ENCODE measurements at regions not wholly inside any gene's neighbourhood (a gene's known extent, or its start where the extent isn't known, plus 50 kb on each side); places are given as distances from the start of the nearest gene placed in this dataset.

DNA sequence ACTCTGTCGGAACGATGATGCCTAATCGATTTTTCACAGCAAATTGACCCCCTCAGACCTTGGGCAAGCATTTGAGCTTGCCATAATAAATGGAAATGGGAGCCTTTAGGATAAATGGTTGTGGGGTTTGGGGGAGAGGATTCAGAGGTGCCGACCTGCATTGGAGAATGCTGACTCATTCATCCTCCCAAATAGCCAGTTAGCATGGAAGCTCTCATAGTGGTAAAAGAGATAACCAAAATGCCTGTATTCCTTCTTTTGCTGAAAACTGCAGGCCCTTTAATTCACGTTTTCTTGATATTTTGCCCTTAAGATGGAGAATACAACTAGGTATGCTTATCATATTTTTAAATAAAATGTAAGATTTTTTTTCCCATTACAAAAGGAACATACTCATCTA lies 392.6 kb upstream of the DEPDC1 start:
- no peak overlapping the region for H3K4me3 ChIP-seq
- H3K9me3 ChIP-seq: no peaks in the 10 kb centered on the region
- no peaks in the 10 kb centered on the region for H3K36me3 ChIP-seq
- TF ChIP-seq EP300 (IDR thresholded peaks at IDR 0.05) (no peak), POLR2A (IDR thresholded peaks at IDR 0.05) (no peak), POLR2AphosphoS5 (IDR thresholded peaks at IDR 0.05) (no peak)
- TF ChIP-seq, protein P1, sequence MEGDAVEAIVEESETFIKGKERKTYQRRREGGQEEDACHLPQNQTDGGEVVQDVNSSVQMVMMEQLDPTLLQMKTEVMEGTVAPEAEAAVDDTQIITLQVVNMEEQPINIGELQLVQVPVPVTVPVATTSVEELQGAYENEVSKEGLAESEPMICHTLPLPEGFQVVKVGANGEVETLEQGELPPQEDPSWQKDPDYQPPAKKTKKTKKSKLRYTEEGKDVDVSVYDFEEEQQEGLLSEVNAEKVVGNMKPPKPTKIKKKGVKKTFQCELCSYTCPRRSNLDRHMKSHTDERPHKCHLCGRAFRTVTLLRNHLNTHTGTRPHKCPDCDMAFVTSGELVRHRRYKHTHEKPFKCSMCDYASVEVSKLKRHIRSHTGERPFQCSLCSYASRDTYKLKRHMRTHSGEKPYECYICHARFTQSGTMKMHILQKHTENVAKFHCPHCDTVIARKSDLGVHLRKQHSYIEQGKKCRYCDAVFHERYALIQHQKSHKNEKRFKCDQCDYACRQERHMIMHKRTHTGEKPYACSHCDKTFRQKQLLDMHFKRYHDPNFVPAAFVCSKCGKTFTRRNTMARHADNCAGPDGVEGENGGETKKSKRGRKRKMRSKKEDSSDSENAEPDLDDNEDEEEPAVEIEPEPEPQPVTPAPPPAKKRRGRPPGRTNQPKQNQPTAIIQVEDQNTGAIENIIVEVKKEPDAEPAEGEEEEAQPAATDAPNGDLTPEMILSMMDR (IDR thresholded peaks at IDR 0.05): no peak
- no peak overlapping the region for H3K27ac ChIP-seq
- no peaks in the 10 kb centered on the region for H3K4me1 ChIP-seq
- H3K27me3 ChIP-seq: no peaks in the 10 kb centered on the region
- no peak for ATAC-seq (ENCODE audit: low FRiP score in 2 of 2)
- WGBS, 2 donors: 68 to 70% methylated on average over 5 of the region's 5 CpGs
- DNase-seq: no peak

DNA sequence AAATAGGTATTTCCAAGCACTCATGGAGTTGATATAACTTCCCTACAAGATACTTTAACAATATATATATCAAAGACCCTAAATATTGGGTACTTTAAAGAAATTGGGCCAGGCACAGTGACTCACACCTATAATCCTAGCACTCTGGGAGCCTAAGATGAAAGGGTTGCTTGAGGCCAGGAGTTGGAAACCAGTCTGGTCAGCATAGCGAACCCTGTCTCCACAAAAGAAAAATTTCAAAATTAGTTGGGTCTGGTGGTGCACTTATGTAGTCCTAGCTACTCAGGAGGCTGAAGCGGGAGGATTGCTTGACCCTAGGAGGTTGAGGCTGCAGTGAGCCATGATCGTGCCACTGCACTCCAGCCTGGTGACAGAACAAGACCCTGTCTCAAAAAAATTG lies 393.9 kb upstream of the DEPDC1 start:
- TF ChIP-seq EP300 (IDR thresholded peaks at IDR 0.05): no peak
- TF ChIP-seq POLR2AphosphoS5 (IDR thresholded peaks at IDR 0.05): no peak
- TF ChIP-seq POLR2A (IDR thresholded peaks at IDR 0.05): no peak
- TF ChIP-seq, protein P1 (IDR thresholded peaks at IDR 0.05): no peak
- no peaks in the 10 kb centered on the region for H3K27me3 ChIP-seq
- no peak for DNase-seq
- no peaks in the 10 kb centered on the region for H3K4me1 ChIP-seq
- no peaks in the 10 kb centered on the region for H3K36me3 ChIP-seq
- 88 to 93% methylated on average over 3 of the region's 3 CpGs for WGBS, 2 donors
- H3K27ac ChIP-seq: no peak overlapping the region
- H3K9me3 ChIP-seq: no peaks in the 10 kb centered on the region
- no peak overlapping the region for H3K4me3 ChIP-seq
- no peak for ATAC-seq (ENCODE audit: low FRiP score in 2 of 2)

DNA sequence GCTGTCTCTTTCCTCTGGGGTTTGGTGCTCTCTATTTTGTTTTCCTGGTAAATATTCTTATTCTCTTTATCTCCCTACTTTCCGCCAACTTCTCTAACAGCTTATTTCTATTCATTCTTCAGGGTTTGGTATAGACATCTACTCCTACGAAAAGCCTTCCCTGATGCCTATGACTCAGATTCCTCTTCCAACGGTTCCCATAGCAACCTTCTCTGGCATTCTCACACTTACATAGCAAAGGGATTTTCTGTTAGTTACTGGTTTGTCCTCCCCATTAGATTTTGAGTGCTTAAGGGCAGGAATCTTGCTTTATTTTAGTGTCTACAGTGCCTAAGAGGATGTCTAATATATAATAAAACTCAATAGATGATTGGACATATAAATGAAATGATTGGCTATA lies 407.6 kb upstream of the DEPDC1 start:
- no peak overlapping the region for H3K4me3 ChIP-seq
- ATAC-seq (ENCODE audit: low FRiP score in 2 of 2) (peak in 1 of 2 donors; percentile 39), DNase-seq (no peak)
- TF ChIP-seq, protein P1 (IDR thresholded peaks at IDR 0.05): no peak
- TF ChIP-seq EP300 (IDR thresholded peaks at IDR 0.05): no peak
- TF ChIP-seq POLR2AphosphoS5 (IDR thresholded peaks at IDR 0.05): no peak
- TF ChIP-seq POLR2A (IDR thresholded peaks at IDR 0.05): no peak
- no peaks in the 10 kb centered on the region for H3K27me3 ChIP-seq
- H3K36me3 ChIP-seq: no peaks in the 10 kb centered on the region
- H3K9me3 ChIP-seq: peaks cover 0 to 3% (median 0%) of the 10 kb centered on the region in 4 donors
- no peaks in the 10 kb centered on the region for H3K4me1 ChIP-seq
- WGBS, 2 donors: 73 to 81% methylated on average over 3 of the region's 3 CpGs
- H3K27ac ChIP-seq: no peak overlapping the region

DNA sequence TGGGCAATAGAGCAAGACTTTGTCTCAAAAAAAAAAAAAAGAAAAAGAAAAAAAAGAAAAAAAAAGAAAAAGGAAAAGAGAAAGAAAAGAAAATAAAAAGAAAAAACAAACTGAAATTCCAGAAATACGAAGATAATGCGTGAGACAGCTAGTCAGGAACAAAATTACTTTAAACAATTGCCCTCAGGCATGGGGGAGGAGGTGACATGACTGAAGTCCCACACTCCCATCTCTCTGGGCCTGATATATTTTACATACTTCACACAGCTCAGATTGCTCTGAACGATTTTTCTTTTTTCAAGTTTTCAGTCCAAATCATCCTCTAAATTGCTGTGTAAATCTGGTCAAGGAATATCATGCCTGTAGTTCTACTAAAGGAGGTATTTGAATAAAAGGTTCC lies 409.5 kb upstream of the DEPDC1 start:
- no peak overlapping the region for H3K4me3 ChIP-seq
- DNase-seq: no peak
- H3K4me1 ChIP-seq: no peaks in the 10 kb centered on the region
- H3K9me3 ChIP-seq: peaks cover 0 to 11% (median 0%) of the 10 kb centered on the region in 4 donors
- no peaks in the 10 kb centered on the region for H3K36me3 ChIP-seq
- TF ChIP-seq, protein P1 (IDR thresholded peaks at IDR 0.05): no peak
- TF ChIP-seq EP300 (IDR thresholded peaks at IDR 0.05) (no peak), POLR2A (IDR thresholded peaks at IDR 0.05) (no peak), POLR2AphosphoS5 (IDR thresholded peaks at IDR 0.05) (no peak)
- H3K27me3 ChIP-seq: no peaks in the 10 kb centered on the region
- ATAC-seq (ENCODE audit: low FRiP score in 2 of 2): no peak
- WGBS, 2 donors: 80 to 86% methylated on average over 3 of the region's 3 CpGs
- H3K27ac ChIP-seq: no peak overlapping the region

DNA sequence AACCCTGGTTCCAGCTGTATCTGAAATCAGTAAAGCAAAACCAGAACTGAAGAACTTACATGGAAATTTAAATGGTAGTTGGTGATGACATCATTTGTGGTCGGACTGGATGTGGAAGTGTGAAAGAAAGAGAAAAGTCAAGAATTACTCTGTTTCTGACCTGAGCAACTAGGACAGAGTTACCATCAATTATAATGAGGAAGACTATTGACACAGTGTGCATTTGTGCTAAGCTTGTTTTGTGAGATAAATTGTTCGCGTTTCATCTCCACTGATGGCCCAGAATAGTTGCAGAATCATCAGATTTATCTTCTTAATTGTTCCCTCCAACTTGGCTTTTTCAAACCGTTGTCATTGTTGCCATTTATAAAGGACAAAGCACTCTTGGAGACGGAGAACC lies 410.6 kb upstream of the DEPDC1 start:
- Histone ChIP-seq H3K4me3 (no peak overlapping the region), H3K9me3 (peaks cover 0 to 11% (median 0%) of the 10 kb centered on the region in 4 donors), H3K27ac (no peak overlapping the region), H3K4me1 (no peaks in the 10 kb centered on the region), H3K27me3 (no peaks in the 10 kb centered on the region), H3K36me3 (no peaks in the 10 kb centered on the region)
- ATAC-seq (ENCODE audit: low FRiP score in 2 of 2) (no peak), DNase-seq (no peak)
- 77 to 83% methylated on average over 5 of the region's 5 CpGs for WGBS, 2 donors
- TF ChIP-seq EP300 (IDR thresholded peaks at IDR 0.05) (no peak), POLR2AphosphoS5 (IDR thresholded peaks at IDR 0.05) (no peak), POLR2A (IDR thresholded peaks at IDR 0.05) (no peak)
- TF ChIP-seq, protein P1 (IDR thresholded peaks at IDR 0.05): no peak
